Astrocyte (in vitro differentiated cells and primary cell): ENCODE measurements at regions not wholly inside any gene's neighbourhood (a gene's known extent, or its start where the extent isn't known, plus 50 kb on each side); places are given as distances from the start of the nearest gene placed in this dataset.

Experiments used
- DNase-seq: peaks from one replicate; pipeline ENCODE4 v3.0.0-alpha.2; 2010; ENCODE audit warnings: low read depth
- FAIRE-seq: peaks from 2 replicates; lab custom pipeline; 2011; peaks lifted over from hg19 to GRCh38; lab: Jason Lieb, UNC
- H2AFZ ChIP-seq: 2 replicates; pipeline ENCODE4 v1.6.0; 2012; ENCODE audit warnings: low read depth, low read length, inconsistent platforms
- H3K27ac ChIP-seq: 2 replicates; pipeline ENCODE4 v1.5.1; 2011; ENCODE audit warnings: low read depth, low read length, inconsistent platforms
- H3K27me3 ChIP-seq: 2 replicates; pipeline ENCODE4 v1.6.0; 2011; ENCODE audit warnings: low read length, inconsistent platforms; ENCODE audit not compliant: insufficient read depth
- H3K36me3 ChIP-seq: 2 replicates; pipeline ENCODE4 v1.5.1; 2011; ENCODE audit warnings: low read length, inconsistent platforms; ENCODE audit not compliant: insufficient read depth
- H3K4me1 ChIP-seq: 2 replicates; pipeline ENCODE4 v1.5.1; 2011; ENCODE audit warnings: low read length, inconsistent platforms; ENCODE audit not compliant: insufficient read depth
- H3K4me2 ChIP-seq: 2 replicates; pipeline ENCODE4 v1.6.0; 2012; ENCODE audit warnings: low read length, inconsistent platforms
- H3K4me3 ChIP-seq: 2 replicates; pipeline ENCODE4 v1.5.1; 2011; ENCODE audit warnings: low read depth, mild to moderate bottlenecking, low read length, inconsistent platforms; ENCODE audit not compliant: insufficient read depth
- H3K79me2 ChIP-seq: 2 replicates; pipeline ENCODE4 v1.6.0; 2012; ENCODE audit warnings: mild to moderate bottlenecking, low read length, inconsistent platforms; ENCODE audit not compliant: insufficient read depth
- H3K9ac ChIP-seq: 2 replicates; pipeline ENCODE4 v1.6.0; 2012; ENCODE audit warnings: mild to moderate bottlenecking, low read length, inconsistent platforms
- H3K9me3 ChIP-seq: 2 replicates; pipeline ENCODE4 v1.5.1; 2012; ENCODE audit warnings: low read depth, mild to moderate bottlenecking, low read length, inconsistent platforms; ENCODE audit not compliant: insufficient read depth
- H4K20me1 ChIP-seq: 2 replicates; pipeline ENCODE4 v1.6.0; 2012; ENCODE audit warnings: low read length, inconsistent platforms; ENCODE audit not compliant: insufficient read depth
- H3K27ac Mint-ChIP-seq: one replicate; pipeline ENCODE4 v1.8.0; 2021; ENCODE audit warnings: mild to moderate bottlenecking, mixed read lengths; ENCODE audit not compliant: unreplicated experiment
- H3K27me3 Mint-ChIP-seq: one replicate; pipeline ENCODE4 v1.8.0; 2021; ENCODE audit warnings: low read depth, mixed read lengths; ENCODE audit not compliant: unreplicated experiment
- H3K36me3 Mint-ChIP-seq: one replicate; pipeline ENCODE4 v1.8.0; 2021; ENCODE audit warnings: low read depth, mixed read lengths; ENCODE audit not compliant: unreplicated experiment
- H3K4me1 Mint-ChIP-seq: one replicate; pipeline ENCODE4 v1.8.0; 2021; ENCODE audit warnings: low read depth, mixed read lengths; ENCODE audit not compliant: unreplicated experiment
- H3K4me3 Mint-ChIP-seq: one replicate; pipeline ENCODE4 v1.8.0; 2021; ENCODE audit warnings: mild to moderate bottlenecking, moderate library complexity, mixed read lengths; ENCODE audit not compliant: unreplicated experiment
- H3K9me3 Mint-ChIP-seq: one replicate; pipeline ENCODE4 v1.8.0; 2021; ENCODE audit warnings: mild to moderate bottlenecking, mixed read lengths; ENCODE audit not compliant: unreplicated experiment
- CTCF ChIP-seq: IDR thresholded peaks from 2 replicates; pipeline ENCODE4 v1.5.1; 2011; ENCODE audit warnings: low read depth, mild to moderate bottlenecking, inconsistent platforms, low read length, moderate library complexity; ENCODE audit not compliant: insufficient read depth
- EZH2 ChIP-seq: IDR thresholded peaks from 2 replicates; pipeline ENCODE4 v1.6.1; 2012; ENCODE audit warnings: mild to moderate bottlenecking, low read length, inconsistent platforms; ENCODE audit not compliant: insufficient read depth

DNA sequence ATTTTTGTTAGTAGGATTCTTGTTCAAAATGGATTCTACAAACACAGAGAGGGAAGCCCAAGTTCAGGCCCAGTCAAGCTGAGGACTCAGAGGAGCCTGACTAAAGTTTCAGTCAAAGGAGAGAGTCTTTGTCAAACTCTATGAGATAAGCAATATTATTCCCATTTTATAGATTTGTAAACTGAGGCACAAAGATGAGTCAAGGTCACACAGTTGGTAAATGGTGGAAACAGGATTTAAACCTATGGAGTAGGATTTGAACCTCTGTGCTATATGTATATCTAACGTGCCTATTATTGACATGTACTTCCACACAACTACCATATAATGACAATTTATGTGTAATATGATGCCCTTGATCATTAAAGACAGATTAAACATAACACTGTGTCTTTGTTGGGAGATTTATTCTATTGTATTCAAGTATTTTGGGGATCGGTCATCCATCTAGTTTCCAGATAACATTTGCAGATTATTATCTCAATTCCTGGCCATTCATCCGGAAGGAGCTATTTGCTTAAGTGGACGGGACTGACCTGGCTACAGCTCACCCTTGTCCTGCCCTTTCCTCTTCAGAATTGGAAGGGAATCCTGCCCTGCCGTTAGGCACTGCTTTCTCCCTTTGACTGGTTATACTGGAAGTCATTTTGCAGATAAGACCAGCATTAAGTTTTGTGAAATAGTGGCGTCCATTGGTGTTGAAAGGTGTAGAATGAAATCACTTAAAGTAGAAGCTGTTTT is 86.1 kb upstream of the LMO4 start:
- TF ChIP-seq EZH2 (no peak), CTCF (no peak)

GRCh38 chr1:87243573-87243972 is 85.1 kb upstream of the LMO4 start:
- Mint-ChIP-seq H3K36me3 (no peaks in the 10 kb centered on the region), H3K4me3 (no peak overlapping the region), H3K9me3 (peaks cover 2% of the 10 kb centered on the region), H3K27ac (no peak overlapping the region), H3K4me1 (no peaks in the 10 kb centered on the region), H3K27me3 (no peaks in the 10 kb centered on the region)
- no peak overlapping the region for H3K9ac ChIP-seq
- no peak overlapping the region for H3K4me2 ChIP-seq
- no peaks in the 10 kb centered on the region for H3K79me2 ChIP-seq
- no peak for FAIRE-seq
- peaks cover 10% of the 10 kb centered on the region for H3K4me1 ChIP-seq
- no peaks in the 10 kb centered on the region for H3K27me3 ChIP-seq
- no peaks in the 10 kb centered on the region for H3K36me3 ChIP-seq
- H3K27ac ChIP-seq, result no peak overlapping the region
- H3K9me3 ChIP-seq, result no peaks in the 10 kb centered on the region
- DNase-seq, result peak; percentile 90
- H4K20me1 ChIP-seq, result no peaks in the 10 kb centered on the region
- H3K4me3 ChIP-seq, result no peak overlapping the region
- no peak for TF ChIP-seq EZH2
- no peak for TF ChIP-seq CTCF
- H2AFZ ChIP-seq, result no peak overlapping the region

More for the DNA sequence above, 86.1 kb upstream of the LMO4 start:
- H3K27me3 Mint-ChIP-seq, result no peaks in the 10 kb centered on the region
- Histone ChIP-seq H3K9me3 (no peaks in the 10 kb centered on the region), H3K79me2 (no peaks in the 10 kb centered on the region), H3K4me2 (no peak overlapping the region), H3K27ac (no peak overlapping the region), H3K9ac (no peak overlapping the region), H2AFZ (no peak overlapping the region), H3K36me3 (no peaks in the 10 kb centered on the region), H4K20me1 (no peaks in the 10 kb centered on the region), H3K4me3 (no peak overlapping the region), H3K4me1 (peaks cover 10% of the 10 kb centered on the region), H3K27me3 (no peaks in the 10 kb centered on the region)
- no peaks in the 10 kb centered on the region for H3K36me3 Mint-ChIP-seq
- no peak overlapping the region for H3K27ac Mint-ChIP-seq
- H3K9me3 Mint-ChIP-seq, result no peaks in the 10 kb centered on the region
- DNase-seq (peak; percentile 54), FAIRE-seq (no peak)
- H3K4me1 Mint-ChIP-seq, result no peaks in the 10 kb centered on the region
- no peak overlapping the region for H3K4me3 Mint-ChIP-seq

- H3K4me1 Mint-ChIP-seq, result no peaks in the 10 kb centered on the region
- H2AFZ ChIP-seq, result no peak overlapping the region
- no peaks in the 10 kb centered on the region for H3K27me3 ChIP-seq
- no peaks in the 10 kb centered on the region for H3K9me3 ChIP-seq
- H3K4me1 ChIP-seq, result peaks cover 10% of the 10 kb centered on the region
- DNase-seq (no peak), FAIRE-seq (no peak)
- no peak overlapping the region for H3K27ac ChIP-seq
- H3K9me3 Mint-ChIP-seq, result peaks cover 4% of the 10 kb centered on the region
- H3K36me3 ChIP-seq, result no peaks in the 10 kb centered on the region
- H3K36me3 Mint-ChIP-seq, result no peaks in the 10 kb centered on the region
- peaks cover 4% of the 10 kb centered on the region for H3K27me3 Mint-ChIP-seq
- no peak overlapping the region for H3K4me2 ChIP-seq
- TF ChIP-seq EZH2 (no peak), CTCF (no peak)
- no peak overlapping the region for H3K4me3 Mint-ChIP-seq
- H3K27ac Mint-ChIP-seq, result no peak overlapping the region
- H3K79me2 ChIP-seq, result no peaks in the 10 kb centered on the region
- H4K20me1 ChIP-seq, result no peaks in the 10 kb centered on the region
- H3K9ac ChIP-seq, result no peak overlapping the region
- no peak overlapping the region for H3K4me3 ChIP-seq
These were observed 82.2 kb upstream of the LMO4 start for GRCh38 chr1:87246436-87246835.
